C4-2B (cell line): ENCODE measurements at regions not wholly inside any gene's neighbourhood (a gene's known extent, or its start where the extent isn't known, plus 50 kb on each side); places are given as distances from the start of the nearest gene placed in this dataset.

ENCODE experiments used
- CTCF ChIP-seq: fragments of 450-650 bp; conservative IDR thresholded peaks from 2 replicates; pipeline ENCODE4 v1.5.1; 2017; ENCODE audit warnings: mild to moderate bottlenecking
- ZFX ChIP-seq: fragments of 450-650 bp; IDR thresholded peaks from 2 replicates; pipeline ENCODE4 v1.6.1; 2017

GRCh38 chr1:22386774-22387173, 64.9 kb upstream of the ZBTB40 start:
- TF ChIP-seq CTCF (no peak), ZFX (no peak)
